Epithelial cell of proximal tubule (primary cell): ENCODE measurements at regions not wholly inside any gene's neighbourhood (a gene's known extent, or its start where the extent isn't known, plus 50 kb on each side); places are given as distances from the start of the nearest gene placed in this dataset.

Experiments
- DNase-seq: peaks from one replicate; pipeline ENCODE4 v3.0.0-alpha.2; 2011; ENCODE audit warnings: low read depth
- H3K4me3 ChIP-seq: 2 replicates; pipeline ENCODE4 v1.5.1; 2011; ENCODE audit warnings: low read depth, mild to moderate bottlenecking, low read length
- CTCF ChIP-seq: conservative IDR thresholded peaks from 2 replicates; pipeline ENCODE4 v1.5.1; 2012; ENCODE audit warnings: low read depth, mild to moderate bottlenecking, low read length

- no peak for DNase-seq
- no peak for TF ChIP-seq CTCF
Observed at GRCh38 chr9:13896922-13897835, 416.8 kb downstream of the NFIB start.

GRCh38 chr9:13896047-13896446 lies 417.9 kb downstream of the NFIB start:
- no peak for DNase-seq
- no peak overlapping the region for H3K4me3 ChIP-seq
- TF ChIP-seq CTCF = no peak

More at GRCh38 chr9:13896922-13897835, 416.8 kb downstream of the NFIB start:
- no peak overlapping the region for H3K4me3 ChIP-seq

GRCh38 chr9:13885258-13885657 lies 428.7 kb downstream of the NFIB start:
- DNase-seq = no peak
- no peak overlapping the region for H3K4me3 ChIP-seq
- no peak for TF ChIP-seq CTCF

GRCh38 chr9:13879981-13880380 lies 434.0 kb downstream of the NFIB start:
- no peak for TF ChIP-seq CTCF
- no peak overlapping the region for H3K4me3 ChIP-seq
- DNase-seq = no peak

- no peak for DNase-seq
- TF ChIP-seq CTCF = no peak
- H3K4me3 ChIP-seq = no peak overlapping the region
Observed at GRCh38 chr9:13879011-13879410, 434.9 kb downstream of the NFIB start.

GRCh38 chr9:13878241-13878711 lies 435.7 kb downstream of the NFIB start:
- no peak for TF ChIP-seq CTCF
- no peak for DNase-seq
- no peak overlapping the region for H3K4me3 ChIP-seq

GRCh38 chr9:13876741-13877140 lies 437.2 kb downstream of the NFIB start:
- no peak overlapping the region for H3K4me3 ChIP-seq
- no peak for DNase-seq
- no peak for TF ChIP-seq CTCF
